Hematopoietic multipotent progenitor cell treated with erythropoietin and hydrocortisone succinate and interleukin-3 and kit ligand, for 8 days (in vitro differentiated cells): ENCODE measurements at regions not wholly inside any gene's neighbourhood (a gene's known extent, or its start where the extent isn't known, plus 50 kb on each side); places are given as distances from the start of the nearest gene placed in this dataset.
"Not testable (repeated sequence)": the region's sequence is repeated elsewhere in the genome, so short reads cannot be mapped to it uniquely, and the experiment has no call there.

Experiments used
- DNase-seq: peaks from one replicate; pipeline ENCODE4 v3.0.0-alpha.2; 2015

DNA sequence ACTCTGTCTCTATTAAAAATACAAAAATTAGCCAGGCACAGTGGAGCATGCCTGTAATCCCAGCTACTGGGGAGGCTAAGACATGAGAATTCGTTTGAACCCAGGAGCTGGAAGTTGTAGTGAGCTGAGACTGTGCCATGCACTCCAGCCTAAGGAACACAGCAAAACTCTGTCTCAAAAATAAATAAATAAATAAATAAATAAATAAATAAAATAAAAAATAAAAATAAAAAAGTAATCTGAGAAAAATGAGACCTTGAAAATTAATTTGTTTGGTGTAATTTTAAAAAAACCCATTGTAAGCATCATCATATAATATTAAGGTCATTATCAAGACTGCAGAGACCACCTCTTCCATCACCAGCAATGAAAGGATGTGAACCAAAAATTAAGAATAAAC is 997.1 kb downstream of the CDH18 start:
- no peak for DNase-seq

DNA sequence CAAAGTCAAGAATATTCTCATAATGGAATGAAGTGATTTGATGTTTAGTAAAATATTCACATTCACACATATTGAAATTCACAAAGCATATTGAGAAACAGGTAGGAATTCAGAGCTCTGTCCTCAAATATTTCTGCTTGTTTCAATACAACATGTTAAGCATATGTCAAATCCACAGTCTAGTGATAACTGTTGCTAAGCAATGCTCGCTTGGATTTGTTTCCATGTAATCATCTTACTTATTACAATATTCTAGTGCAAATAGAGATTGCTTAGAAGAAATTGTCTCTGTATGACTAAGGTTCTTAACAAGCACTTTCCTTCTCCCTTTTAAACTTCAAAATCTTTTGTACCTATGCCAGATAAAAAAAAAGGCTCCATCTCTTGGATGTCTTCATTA is 995.7 kb downstream of the CDH18 start:
- no peak for DNase-seq

DNA sequence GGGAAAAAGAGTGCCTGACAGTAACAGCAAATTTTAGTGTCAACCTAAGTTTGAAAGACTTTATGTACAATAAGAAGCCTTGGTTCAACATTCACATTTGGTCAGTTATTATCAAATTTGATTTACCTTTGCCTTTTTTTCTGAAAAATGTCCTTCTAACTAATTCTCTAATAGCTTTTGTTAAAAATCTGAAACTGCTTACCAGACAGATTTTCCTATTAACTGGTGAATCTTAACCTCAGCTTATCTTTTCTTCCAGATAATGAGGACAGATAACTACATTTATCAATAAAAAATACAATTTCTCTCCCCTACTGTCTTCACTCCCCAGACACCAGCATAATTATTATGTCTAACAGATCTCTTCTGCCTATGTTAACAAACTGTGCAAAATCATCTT is 988.5 kb downstream of the CDH18 start:
- no peak for DNase-seq

DNA sequence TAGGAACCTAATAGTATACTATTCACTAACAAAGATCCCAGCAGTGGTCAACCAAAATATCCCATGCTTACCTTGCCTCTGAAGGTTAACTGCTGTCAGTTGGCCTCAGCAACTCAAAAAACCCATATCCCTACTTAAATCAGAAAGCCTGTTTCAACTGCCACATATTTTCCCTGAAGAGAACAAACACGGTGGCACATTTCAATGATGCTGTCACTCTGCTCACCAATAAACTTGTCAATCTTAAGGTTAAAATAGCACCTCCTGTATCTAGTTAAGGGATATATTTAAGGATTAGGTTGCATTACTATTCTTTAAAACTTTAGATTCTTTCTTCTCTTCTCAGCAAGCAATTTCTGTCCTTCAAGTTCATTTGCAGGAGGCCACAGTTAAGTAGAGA is 986.9 kb downstream of the CDH18 start:
- DNase-seq = no peak

DNA sequence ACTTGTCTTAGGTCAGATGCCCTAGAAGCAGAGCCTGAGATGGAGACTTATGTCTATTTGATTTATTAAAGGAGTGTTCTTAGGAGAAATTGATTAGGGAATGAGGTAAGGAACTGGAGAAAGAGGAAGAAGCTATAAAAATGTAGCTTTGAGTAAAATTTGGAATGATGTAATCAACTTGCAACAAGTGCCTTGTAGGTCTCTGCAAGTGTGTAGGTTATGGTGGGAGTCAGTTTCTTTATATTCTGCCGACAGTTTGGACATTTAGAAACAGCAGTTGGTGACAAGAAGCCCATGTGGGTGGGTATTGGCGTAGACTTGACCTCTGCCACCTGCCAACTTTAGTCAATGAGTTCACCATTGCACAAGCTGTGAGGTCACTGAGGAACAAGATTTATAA is 986.5 kb downstream of the CDH18 start:
- no peak for DNase-seq

DNA sequence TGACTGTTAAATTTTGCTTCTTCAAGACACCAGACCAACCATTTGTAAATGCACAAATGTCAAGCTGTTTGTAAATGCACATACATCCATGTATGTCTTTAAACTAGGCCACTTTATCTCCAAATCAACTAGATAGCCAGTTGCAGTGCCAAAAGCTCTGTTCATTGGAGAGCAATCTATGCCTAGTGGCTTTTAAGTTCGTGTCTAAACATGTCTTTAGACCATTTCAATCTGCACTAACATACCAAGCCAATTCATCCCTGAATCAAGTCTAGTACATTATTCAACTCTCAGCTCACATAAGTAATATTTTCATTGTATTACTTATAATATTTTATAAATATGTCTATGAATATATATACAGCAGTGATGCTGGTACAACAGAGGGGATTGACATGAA is 985.9 kb downstream of the CDH18 start:
- DNase-seq = no peak

DNA sequence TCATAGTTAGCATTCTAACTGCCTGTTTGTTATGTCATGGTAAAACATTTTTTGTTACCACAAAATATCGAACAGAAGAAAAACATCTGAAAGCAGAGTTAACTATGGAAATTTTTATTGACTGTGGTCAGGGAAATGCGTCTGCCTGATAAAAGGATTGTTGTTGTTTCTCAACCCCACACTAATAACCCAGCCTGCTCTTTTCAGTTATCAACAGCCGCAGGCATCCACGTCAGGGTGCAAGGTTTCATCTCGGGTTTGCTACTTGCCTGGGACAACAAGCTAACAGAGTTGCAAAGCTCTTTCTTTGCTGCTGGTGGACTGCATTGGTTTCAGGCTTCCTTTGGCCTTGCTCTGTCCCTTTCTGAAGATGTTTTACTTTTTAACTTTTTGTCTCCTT is 969.2 kb downstream of the CDH18 start:
- DNase-seq = peak; percentile 10

DNA sequence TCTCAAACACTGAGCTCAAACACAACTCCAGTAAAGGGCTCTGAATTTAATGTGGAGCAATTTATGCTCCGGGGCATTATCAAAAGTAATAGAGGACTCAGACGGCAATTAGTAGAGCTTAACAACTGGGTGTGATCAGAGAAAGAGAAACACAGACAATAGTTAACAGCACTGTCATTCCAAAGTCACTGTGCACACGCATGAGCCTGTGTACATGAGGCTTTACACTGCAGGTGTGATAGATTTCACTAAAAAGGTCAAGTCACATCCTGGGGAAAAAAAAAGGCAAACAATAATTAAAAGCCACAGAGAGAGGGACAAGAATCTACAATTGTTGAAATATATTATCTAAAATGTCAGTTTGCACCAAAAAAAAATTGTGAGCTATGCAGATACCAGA is 956.5 kb downstream of the CDH18 start:
- DNase-seq = no peak

DNA sequence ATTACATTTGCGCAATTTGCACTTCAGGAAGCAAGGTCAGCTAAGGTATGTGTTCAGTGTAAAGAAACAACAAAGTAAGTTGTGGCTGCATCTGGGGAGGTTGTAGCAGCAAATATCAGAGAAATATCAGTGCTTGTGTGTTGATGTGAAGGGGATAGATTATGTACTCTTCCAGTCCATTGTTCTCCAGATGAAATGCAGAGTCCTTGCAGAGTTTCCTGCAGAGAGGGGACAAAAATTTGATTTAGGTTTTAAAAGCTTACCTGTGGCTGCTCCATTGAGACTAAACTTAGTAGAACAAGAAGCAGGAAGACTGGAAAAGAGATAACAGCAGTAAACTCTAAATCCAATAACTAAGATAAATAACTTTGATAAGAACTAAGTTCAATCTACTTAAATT is 952.2 kb downstream of the CDH18 start:
- no peak for DNase-seq

DNA sequence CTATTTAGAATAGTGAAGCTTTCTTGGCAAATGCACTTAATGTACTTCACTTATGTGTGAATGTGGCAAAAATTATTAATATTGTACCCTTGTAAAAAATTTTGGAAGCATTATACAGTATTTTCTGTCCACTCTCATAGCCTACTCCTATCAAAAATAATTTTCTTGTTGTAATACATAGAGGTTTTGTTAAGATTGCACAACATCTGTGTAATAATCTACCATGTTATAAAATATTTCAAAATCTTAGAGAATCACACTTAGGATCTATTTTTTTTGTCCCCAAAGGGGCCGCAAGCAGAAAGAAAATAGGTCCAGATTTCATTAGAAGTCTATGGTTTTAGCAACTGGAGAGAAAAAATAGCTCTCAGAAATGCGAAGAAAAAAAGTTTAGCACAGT is 945.9 kb downstream of the CDH18 start:
- DNase-seq = no peak

DNA sequence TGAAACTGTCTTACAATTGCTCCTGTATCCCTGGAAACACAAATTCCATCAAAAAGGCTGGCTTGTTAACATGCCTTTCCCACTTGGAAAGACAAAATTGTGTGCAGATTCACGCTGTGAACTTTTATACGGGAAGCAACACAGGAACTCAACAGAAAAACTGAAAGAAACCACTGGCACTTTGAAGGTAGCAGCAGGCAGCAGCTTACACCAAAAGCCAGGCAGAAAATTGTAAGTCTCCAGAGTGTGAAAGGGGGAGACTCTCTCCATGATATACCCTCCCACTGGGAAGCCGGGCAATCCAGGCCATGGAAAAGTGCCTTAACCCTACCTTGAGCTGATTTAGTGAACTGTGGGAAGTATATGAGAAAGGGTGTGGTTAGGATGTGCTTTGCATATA is 943.7 kb downstream of the CDH18 start:
- DNase-seq = no peak

DNA sequence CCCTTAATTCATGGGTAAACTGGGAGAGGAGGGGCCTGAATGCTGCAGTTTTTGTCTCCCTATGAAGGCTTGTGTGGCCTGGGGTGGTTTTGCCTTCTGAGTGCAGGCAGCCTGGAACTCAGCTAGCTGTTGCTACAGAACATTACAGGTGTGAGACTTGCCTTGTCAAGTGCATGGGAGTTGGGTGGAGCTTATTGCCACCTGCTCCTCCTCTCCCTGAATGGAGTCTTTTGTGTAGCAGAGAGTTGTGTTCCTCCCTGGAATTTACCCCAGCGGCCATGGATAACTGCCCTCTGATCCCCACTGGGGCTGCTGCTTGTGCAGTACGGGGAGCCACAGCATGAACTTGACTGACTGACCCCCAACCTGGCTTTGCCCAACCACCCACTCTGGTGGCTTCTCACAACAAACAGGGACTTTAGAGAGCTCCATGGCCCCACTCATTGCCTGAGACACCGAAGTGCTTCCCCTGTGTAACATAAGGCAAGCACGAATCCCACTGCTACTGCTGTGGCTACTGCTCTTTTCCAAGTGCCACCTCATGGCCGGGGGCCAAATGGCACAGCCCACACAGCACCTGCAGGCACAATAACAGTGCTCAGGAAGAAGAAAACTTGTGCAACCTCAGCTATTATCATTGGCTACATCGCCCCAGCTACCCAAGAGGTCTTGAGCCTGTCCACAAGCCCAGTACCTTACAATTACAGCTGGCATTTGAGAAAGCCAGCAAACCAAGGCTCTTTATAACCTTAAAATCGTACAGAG is 942.9 kb downstream of the CDH18 start:
- no peak for DNase-seq

DNA sequence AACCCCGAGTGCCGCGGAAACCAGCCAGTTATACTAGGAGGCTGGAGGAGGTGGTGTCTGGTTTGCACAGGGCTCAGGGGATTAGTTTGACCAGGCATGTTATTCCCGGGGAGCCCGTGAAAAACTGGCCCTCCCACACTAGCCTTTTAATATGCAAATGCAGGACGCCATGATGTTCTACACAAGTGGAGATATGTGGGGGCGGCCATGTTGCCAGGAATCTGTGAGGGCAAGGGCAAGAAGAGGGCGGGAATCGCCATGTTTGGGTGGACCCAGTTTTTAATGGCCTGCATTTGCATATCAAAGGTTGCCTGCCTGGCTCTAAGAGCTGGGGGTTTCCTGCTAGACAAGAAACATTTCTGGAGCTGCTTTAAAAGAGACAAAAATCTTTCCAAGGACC is 940.7 kb downstream of the CDH18 start:
- no peak for DNase-seq

DNA sequence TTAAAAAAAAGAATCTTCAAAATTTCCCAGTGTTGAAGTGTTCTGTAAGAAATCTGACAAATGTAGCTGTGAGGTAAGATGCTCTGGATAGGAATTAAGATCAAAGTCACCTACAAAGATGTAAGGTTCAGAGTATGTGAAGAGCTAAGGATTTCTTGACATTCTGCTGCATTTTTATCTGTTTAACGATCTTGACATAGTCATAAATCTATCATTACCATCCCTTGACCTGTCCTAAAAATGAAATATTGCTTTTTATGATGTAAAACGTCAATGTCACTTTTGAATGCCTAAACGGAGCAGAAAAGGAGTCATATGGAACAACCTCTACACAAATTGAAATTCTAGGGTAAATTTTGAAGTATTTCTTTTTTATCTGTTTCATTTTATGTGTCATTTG is 939.3 kb downstream of the CDH18 start:
- no peak for DNase-seq

DNA sequence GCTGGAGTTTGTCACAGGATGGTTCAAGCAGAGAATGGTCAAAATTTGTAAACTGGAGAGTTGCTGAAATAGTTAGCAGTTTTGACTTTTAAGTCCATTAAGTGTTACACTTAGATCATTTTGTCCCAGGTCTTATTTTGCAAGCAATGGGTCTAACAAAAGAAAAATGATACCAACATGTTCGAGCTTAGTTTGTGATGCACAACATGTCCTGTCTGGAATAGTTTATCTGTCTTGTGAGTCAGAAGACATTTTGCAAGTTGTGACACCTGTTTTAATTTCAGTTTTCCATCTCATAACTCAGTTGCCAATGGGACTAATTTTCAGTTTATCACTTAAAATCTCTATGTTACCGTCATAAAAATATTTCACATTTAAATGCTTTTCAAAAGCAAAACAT is 929.8 kb downstream of the CDH18 start:
- DNase-seq = no peak

DNA sequence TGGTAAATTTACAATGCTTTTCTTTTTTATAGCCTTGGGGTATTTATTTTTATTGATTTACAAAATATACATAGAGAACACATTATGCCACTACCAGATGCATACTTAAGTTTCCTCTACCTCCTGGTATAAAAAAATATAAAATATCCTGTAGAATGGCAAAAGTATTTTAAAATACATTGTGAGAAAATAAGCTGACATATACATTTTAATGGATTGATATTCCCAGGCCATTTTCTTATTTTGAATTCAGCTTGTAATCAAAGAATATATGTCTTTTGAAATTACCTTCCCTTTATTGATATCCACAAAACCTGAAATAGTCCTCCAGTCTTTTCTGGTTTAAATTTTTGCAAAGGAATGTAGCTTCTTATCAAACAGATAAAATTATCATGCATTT is 923.9 kb downstream of the CDH18 start:
- no peak for DNase-seq

DNA sequence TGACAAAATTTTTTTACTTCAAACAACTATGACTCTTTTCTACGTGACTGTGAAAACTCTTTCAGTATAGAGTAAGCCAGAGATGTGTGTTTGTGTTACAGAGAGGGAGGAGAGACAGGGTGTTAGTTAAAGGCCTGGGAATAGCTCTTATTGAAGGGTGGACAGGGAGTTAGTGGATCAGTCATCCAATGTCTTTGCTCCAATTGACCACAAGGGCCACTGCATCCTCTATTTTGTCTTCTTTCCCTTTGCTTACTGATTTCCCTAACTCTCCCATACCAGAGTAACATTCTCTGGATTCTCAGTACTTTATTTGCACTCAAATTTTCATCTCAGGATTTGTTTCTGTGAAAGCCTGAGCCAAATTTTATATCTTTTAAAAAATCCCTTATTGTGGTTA is 920.3 kb downstream of the CDH18 start:
- no peak for DNase-seq

DNA sequence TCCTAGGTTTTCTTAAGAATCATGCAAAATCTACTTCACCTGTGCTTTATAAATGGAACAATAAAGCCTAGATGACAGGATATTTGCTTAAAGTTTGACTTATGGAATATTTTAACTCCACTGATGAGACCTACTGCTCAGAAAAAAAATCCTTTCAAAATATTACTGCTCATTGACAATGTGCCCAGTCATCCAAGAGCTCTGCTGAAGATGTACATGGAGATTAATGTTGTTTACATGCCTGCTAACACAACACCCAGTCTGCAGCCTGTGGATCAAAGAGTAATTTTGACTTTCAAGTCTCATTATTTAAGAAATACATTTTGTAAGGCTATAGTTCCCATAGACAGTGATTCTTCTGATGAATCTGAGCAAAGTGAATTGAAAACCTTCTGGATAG is 889.6 kb downstream of the CDH18 start:
- no peak for DNase-seq

DNA sequence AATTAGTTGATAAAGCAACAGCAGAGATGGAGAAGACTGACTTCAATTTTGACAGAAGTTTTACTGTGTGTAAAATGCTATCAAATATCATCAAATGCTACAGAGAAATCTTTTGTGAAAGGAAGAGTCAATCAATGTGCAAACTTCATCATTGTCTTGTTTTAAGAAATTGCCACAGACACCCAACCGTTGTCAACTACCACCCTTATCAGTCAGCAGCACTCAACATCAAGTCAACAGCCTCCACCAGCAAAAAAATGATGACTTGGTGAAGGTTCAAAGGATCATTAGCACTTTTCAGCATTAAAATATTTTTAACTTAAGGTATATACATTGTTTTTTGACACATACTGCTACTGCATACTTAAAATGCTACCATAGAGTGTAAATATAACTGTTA is 888.8 kb downstream of the CDH18 start:
- peak; percentile 10 for DNase-seq

DNA sequence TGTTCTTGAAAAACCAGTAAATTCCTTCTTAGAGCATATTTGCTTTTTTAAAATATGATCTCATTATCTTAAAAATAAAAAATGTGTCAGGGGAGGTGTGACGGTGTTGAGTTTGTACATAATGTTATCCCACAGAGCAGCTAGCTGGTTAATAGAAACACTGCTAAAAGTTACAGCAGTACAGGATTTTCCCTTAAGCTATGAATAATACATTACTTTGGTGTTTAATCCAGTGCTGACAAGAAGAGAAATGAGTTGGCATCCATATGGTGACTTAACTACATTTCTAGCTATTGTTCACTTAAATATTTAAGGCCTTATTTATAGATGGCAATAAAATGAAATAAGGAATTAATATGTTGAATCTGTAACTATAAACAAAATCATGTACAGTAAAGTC is 883.1 kb downstream of the CDH18 start:
- DNase-seq = no peak

DNA sequence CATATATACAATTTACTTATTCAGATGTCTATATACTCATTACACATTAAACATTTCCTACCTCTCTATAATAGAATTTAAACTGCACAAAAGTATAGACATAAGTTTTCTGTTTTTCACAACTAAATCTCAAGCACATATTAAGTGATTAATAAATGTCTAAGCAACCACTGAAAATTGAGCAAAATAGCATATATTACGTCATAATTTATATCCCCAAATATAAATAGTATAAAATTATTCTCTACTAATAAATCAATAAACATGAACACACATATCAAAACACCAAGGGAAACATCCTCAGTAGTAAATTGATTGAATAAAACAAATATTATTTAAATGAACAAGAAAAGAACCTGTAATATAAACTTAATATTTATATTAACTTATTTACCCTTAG is 865.1 kb downstream of the CDH18 start:
- DNase-seq = no peak

DNA sequence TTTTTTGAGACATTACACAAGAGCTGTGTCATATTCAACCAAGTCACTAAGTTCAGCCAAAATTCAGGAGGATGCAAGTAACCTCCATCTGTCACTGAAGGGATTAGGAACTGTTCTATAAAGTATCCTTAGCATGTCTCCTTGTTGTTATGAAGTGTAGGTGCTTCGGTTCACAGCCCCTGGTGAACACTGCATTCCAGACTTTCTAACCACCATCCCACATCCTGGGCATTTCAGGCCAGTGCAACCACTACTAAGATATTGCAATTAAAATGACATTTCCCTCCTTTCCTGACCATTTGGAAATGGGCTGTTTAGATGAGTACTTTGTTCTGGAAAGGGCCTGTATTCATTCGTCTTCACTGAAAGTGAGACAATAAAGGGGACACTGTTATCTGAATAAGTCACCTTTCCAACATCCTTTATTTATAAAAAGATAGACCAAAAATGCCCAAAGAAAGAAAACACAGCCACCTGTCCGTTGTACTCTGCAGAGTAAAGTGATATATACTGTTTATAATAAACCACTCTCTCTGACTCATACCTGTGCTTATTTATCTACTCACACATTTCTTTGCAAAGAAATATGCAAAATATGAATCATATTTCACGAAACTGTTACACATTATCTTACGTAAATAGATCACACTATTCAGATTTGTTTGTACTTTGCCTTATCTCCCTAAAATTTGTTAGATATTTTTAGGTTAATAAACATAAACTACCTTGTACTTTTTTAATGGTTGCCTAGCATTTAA is 861.9 kb downstream of the CDH18 start:
- no peak for DNase-seq

DNA sequence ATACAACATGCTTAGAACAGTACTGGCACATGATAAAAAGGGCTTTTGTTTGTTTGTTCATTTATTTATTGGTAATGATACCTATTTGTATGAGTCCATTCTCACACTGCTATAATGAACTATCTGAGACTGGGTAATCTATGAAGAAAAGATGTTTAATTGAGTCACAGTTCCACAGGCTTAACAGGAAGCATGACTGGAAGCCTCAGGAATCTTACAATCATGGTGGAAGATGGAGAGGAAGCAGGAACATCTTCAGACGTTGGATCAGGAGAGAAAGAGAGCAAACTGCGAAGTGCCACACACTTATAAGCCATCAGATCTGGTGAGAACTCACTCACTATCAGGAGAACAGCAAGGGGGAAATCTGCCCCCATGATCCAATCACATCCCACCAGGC is 847.7 kb downstream of the CDH18 start:
- no peak for DNase-seq

DNA sequence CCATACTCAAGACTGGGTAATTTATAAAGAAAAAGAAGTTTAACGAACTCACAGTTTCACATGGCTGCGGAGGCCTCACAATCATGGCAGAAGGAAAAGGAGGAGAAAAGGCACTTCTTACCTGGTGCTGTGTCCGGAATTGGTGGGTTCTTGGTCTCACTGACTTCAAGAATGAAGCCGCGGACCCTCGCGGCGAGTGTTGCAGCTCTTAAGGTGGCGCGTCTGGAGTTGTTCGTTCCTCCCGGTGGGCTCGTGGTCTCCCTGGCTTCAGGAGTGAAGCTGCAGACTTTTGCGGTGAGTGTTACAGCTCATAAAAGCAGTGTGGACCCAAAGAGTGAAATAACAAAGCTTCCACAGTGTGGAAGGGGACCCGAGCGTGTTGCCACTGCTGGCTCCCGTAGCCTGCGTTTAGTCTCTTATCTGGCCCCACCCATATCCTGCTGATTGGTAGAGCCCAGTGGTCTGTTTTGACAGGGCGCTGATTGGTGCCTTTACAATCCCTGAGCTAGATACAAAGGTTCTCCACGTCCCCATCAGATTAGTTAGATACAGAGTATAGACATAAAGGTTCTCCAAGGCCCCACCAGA is 846.0 kb downstream of the CDH18 start:
- DNase-seq = not testable (repeated sequence)
